ENCODE measurements at regions not wholly inside any gene's neighbourhood (a gene's known extent, or its start where the extent isn't known, plus 50 kb on each side); places are given as distances from the start of the nearest gene placed in this dataset.

- TF ChIP-seq ZNF8 (CRISPR knock-in tag; IDR thresholded peaks at IDR 0.05) (no peak), GLIS3 (CRISPR knock-in tag; IDR thresholded peaks at IDR 0.05) (no peak), ZNF565 (CRISPR knock-in tag; conservative IDR thresholded peaks at IDR 0.05; ENCODE audit: low read depth) (no peak), BACH2 (CRISPR knock-in tag; IDR thresholded peaks at IDR 0.05; ENCODE audit: borderline replicate concordance) (no peak), PPARA (CRISPR knock-in tag; IDR thresholded peaks at IDR 0.05; ENCODE audit: borderline replicate concordance) (no peak), ZNF70 (CRISPR knock-in tag; IDR thresholded peaks at IDR 0.05) (no peak), CREB5 (CRISPR knock-in tag; IDR thresholded peaks at IDR 0.05; ENCODE audit: low read depth) (no peak), ZFP30 (CRISPR knock-in tag; IDR thresholded peaks at IDR 0.05) (no peak), PATZ1 (CRISPR knock-in tag; IDR thresholded peaks at IDR 0.05; ENCODE audit: borderline replicate concordance) (no peak)
- TF ChIP-seq, protein P1, sequence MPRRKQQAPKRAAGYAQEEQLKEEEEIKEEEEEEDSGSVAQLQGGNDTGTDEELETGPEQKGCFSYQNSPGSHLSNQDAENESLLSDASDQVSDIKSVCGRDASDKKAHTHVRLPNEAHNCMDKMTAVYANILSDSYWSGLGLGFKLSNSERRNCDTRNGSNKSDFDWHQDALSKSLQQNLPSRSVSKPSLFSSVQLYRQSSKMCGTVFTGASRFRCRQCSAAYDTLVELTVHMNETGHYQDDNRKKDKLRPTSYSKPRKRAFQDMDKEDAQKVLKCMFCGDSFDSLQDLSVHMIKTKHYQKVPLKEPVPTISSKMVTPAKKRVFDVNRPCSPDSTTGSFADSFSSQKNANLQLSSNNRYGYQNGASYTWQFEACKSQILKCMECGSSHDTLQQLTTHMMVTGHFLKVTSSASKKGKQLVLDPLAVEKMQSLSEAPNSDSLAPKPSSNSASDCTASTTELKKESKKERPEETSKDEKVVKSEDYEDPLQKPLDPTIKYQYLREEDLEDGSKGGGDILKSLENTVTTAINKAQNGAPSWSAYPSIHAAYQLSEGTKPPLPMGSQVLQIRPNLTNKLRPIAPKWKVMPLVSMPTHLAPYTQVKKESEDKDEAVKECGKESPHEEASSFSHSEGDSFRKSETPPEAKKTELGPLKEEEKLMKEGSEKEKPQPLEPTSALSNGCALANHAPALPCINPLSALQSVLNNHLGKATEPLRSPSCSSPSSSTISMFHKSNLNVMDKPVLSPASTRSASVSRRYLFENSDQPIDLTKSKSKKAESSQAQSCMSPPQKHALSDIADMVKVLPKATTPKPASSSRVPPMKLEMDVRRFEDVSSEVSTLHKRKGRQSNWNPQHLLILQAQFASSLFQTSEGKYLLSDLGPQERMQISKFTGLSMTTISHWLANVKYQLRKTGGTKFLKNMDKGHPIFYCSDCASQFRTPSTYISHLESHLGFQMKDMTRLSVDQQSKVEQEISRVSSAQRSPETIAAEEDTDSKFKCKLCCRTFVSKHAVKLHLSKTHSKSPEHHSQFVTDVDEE (CRISPR knock-in tag; IDR thresholded peaks at IDR 0.05): no peak
- no peak for ATAC-seq
Measured at GRCh38 chr13:107821492-107821891, 393.8 kb downstream of the LIG4 start.

- TF ChIP-seq PPARA (CRISPR knock-in tag; IDR thresholded peaks at IDR 0.05; ENCODE audit: borderline replicate concordance) (no peak), CSDC2 (CRISPR knock-in tag; IDR thresholded peaks at IDR 0.05) (no peak)
- ATAC-seq: no peak
Measured at GRCh38 chr13:107819071-107819470, 396.3 kb downstream of the LIG4 start.

DNA sequence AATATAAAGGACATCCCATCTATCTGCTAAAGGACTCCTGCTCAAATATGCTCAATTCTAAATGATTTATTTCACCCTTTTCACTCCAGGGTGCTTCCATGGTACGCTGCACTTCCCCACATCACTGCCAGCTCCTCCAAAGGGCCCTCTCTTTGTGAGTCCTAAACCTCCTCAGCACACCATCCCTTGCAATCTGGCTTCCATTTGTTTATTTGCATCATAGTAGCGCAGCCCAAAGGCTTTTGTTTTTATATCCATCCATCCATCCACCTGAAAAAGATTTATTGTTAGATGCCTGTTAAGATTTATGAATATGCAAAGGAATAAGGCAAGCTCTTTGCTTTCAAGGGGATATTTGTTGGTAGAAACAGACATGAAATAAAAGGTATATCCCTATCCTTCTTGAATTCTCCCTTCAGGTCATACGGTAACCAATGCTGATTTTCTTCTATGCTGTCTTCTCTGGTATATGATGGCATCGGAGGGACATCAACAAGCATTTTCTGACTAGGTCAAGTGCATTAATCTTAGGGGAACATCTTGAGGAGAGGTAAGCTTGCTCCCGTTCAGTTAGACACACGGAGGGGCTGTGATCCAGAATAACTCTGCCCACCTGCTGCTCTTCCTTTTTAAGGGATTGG, 397.6 kb downstream of the LIG4 start:
- ATAC-seq: no peak
- TF ChIP-seq CSDC2 (CRISPR knock-in tag; IDR thresholded peaks at IDR 0.05): no peak
- no peak for TF ChIP-seq TOX (CRISPR knock-in tag; IDR thresholded peaks at IDR 0.05; ENCODE audit: borderline replicate concordance)
- TF ChIP-seq, protein P2, sequence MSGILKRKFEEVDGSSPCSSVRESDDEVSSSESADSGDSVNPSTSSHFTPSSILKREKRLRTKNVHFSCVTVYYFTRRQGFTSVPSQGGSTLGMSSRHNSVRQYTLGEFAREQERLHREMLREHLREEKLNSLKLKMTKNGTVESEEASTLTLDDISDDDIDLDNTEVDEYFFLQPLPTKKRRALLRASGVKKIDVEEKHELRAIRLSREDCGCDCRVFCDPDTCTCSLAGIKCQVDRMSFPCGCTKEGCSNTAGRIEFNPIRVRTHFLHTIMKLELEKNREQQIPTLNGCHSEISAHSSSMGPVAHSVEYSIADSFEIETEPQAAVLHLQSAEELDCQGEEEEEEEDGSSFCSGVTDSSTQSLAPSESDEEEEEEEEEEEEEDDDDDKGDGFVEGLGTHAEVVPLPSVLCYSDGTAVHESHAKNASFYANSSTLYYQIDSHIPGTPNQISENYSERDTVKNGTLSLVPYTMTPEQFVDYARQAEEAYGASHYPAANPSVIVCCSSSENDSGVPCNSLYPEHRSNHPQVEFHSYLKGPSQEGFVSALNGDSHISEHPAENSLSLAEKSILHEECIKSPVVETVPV (CRISPR knock-in tag; IDR thresholded peaks at IDR 0.05): no peak
- no peak for TF ChIP-seq CREB5 (CRISPR knock-in tag; IDR thresholded peaks at IDR 0.05; ENCODE audit: low read depth)
- TF ChIP-seq, protein P3, sequence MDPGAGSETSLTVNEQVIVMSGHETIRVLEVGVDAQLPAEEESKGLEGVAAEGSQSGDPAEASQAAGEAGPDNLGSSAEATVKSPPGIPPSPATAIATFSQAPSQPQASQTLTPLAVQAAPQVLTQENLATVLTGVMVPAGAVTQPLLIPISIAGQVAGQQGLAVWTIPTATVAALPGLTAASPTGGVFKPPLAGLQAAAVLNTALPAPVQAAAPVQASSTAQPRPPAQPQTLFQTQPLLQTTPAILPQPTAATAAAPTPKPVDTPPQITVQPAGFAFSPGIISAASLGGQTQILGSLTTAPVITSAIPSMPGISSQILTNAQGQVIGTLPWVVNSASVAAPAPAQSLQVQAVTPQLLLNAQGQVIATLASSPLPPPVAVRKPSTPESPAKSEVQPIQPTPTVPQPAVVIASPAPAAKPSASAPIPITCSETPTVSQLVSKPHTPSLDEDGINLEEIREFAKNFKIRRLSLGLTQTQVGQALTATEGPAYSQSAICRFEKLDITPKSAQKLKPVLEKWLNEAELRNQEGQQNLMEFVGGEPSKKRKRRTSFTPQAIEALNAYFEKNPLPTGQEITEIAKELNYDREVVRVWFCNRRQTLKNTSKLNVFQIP (CRISPR knock-in tag; IDR thresholded peaks at IDR 0.05; ENCODE audit: borderline replicate concordance, low read depth): no peak
- no peak for TF ChIP-seq ISL1 (CRISPR knock-in tag; IDR thresholded peaks at IDR 0.05)
- no peak for TF ChIP-seq RARB (CRISPR knock-in tag; IDR thresholded peaks at IDR 0.05)
- TF ChIP-seq SNAI2 (CRISPR knock-in tag; IDR thresholded peaks at IDR 0.05): no peak
- no peak for TF ChIP-seq PPARA (CRISPR knock-in tag; IDR thresholded peaks at IDR 0.05; ENCODE audit: borderline replicate concordance)
- TF ChIP-seq PATZ1 (CRISPR knock-in tag; IDR thresholded peaks at IDR 0.05; ENCODE audit: borderline replicate concordance): no peak
- no peak for TF ChIP-seq TCF4 (CRISPR knock-in tag; IDR thresholded peaks at IDR 0.05; ENCODE audit: borderline replicate concordance)
- TF ChIP-seq BACH2 (CRISPR knock-in tag; IDR thresholded peaks at IDR 0.05; ENCODE audit: borderline replicate concordance): no peak
- TF ChIP-seq ZC3H10 (CRISPR knock-in tag; IDR thresholded peaks at IDR 0.05): no peak
- TF ChIP-seq, protein P1 (CRISPR knock-in tag; IDR thresholded peaks at IDR 0.05): no peak
- no peak for TF ChIP-seq ESRRG (CRISPR knock-in tag; IDR thresholded peaks at IDR 0.05)
- no peak for TF ChIP-seq ZFP3 (CRISPR knock-in tag; IDR thresholded peaks at IDR 0.05)
- no peak for TF ChIP-seq ARNTL (CRISPR knock-in tag; IDR thresholded peaks at IDR 0.05; ENCODE audit: borderline replicate concordance, low read depth)
